ENCODE measurements at regions not wholly inside any gene's neighbourhood (a gene's known extent, or its start where the extent isn't known, plus 50 kb on each side); places are given as distances from the start of the nearest gene placed in this dataset.
A peak's percentile ranks its signal among the peaks of the same experiment; 100 is the strongest.

DNA sequence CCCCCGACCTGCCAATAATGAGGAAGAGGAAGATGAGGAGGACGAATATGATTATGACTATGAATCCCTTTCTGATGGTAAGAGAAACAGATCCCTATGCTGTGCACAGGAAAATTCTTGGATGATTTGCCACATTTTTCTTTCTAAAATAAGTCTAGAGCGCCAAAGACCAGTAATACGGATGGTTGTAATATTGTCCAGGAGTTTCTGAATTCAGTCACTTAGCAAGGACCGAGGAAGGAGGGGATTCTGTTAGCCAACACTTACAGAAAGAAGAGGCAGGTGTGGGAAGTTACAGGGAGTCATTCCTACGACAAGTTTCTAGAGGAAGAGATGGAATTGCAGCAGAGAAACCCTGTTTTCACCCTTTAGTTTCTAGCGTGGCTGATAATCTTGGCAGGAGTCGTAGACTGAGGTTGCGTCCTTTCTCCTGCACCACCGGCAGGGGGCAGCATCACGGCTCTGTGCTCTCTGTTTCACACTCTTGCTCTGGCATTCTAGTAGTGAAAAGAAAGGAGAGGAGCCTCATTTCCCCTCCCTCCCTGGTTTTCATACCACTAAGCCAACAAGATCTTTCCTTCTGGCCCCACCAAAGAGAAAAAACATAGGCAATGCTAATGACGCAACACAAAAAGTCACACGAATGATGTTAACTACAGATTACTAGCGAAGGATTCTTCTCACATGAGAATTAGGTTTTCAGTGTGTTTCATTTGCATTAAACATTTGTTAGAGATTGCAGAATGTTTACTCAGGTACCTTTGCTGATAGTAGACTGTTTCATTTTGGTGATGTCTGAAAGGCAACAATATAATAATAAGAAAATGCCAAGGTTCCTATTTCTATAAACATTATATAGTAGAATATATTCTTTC, 82.7 kb downstream of the NOC3L start (continued):
- TF ChIP-seq, protein P1, sequence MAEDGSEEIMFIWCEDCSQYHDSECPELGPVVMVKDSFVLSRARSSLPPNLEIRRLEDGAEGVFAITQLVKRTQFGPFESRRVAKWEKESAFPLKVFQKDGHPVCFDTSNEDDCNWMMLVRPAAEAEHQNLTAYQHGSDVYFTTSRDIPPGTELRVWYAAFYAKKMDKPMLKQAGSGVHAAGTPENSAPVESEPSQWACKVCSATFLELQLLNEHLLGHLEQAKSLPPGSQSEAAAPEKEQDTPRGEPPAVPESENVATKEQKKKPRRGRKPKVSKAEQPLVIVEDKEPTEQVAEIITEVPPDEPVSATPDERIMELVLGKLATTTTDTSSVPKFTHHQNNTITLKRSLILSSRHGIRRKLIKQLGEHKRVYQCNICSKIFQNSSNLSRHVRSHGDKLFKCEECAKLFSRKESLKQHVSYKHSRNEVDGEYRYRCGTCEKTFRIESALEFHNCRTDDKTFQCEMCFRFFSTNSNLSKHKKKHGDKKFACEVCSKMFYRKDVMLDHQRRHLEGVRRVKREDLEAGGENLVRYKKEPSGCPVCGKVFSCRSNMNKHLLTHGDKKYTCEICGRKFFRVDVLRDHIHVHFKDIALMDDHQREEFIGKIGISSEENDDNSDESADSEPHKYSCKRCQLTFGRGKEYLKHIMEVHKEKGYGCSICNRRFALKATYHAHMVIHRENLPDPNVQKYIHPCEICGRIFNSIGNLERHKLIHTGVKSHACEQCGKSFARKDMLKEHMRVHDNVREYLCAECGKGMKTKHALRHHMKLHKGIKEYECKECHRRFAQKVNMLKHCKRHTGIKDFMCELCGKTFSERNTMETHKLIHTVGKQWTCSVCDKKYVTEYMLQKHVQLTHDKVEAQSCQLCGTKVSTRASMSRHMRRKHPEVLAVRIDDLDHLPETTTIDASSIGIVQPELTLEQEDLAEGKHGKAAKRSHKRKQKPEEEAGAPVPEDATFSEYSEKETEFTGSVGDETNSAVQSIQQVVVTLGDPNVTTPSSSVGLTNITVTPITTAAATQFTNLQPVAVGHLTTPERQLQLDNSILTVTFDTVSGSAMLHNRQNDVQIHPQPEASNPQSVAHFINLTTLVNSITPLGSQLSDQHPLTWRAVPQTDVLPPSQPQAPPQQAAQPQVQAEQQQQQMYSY (CRISPR knock-in tag; IDR thresholded peaks at IDR 0.05) = no peak
- no peak for TF ChIP-seq PRPF4 (IDR thresholded peaks at IDR 0.05; ENCODE audit: low read depth, low read length, poor library complexity, severe bottlenecking)
- no peak for TF ChIP-seq NFE2L2 (IDR thresholded peaks at IDR 0.05; ENCODE audit: low read length)
- no peak for TF ChIP-seq SALL2 (CRISPR knock-in tag; IDR thresholded peaks at IDR 0.05)
- no peak for TF ChIP-seq ZNF101 (CRISPR knock-in tag; IDR thresholded peaks at IDR 0.05; ENCODE audit: borderline replicate concordance, low read depth)
- no peak for TF ChIP-seq NFYB (CRISPR knock-in tag; IDR thresholded peaks at IDR 0.05)
- TF ChIP-seq RAD21 (CRISPR knock-in tag; IDR thresholded peaks at IDR 0.05) = peak; percentile 78
- TF ChIP-seq BHLHE40 (IDR thresholded peaks at IDR 0.05; ENCODE audit: low read length) = peak; percentile 20; the same call in 1 of the 2 replicates
- no peak; the same call in 1 of the 2 replicates for TF ChIP-seq CEBPG (CRISPR knock-in tag; IDR thresholded peaks at IDR 0.05)
- TF ChIP-seq, protein P2, sequence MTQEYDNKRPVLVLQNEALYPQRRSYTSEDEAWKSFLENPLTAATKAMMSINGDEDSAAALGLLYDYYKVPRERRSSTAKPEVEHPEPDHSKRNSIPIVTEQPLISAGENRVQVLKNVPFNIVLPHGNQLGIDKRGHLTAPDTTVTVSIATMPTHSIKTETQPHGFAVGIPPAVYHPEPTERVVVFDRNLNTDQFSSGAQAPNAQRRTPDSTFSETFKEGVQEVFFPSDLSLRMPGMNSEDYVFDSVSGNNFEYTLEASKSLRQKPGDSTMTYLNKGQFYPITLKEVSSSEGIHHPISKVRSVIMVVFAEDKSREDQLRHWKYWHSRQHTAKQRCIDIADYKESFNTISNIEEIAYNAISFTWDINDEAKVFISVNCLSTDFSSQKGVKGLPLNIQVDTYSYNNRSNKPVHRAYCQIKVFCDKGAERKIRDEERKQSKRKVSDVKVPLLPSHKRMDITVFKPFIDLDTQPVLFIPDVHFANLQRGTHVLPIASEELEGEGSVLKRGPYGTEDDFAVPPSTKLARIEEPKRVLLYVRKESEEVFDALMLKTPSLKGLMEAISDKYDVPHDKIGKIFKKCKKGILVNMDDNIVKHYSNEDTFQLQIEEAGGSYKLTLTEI (CRISPR knock-in tag; conservative IDR thresholded peaks at IDR 0.05) = no peak
- peak; percentile 17 for TF ChIP-seq TEAD3 (CRISPR knock-in tag; optimal IDR thresholded peaks at IDR 0.05; ENCODE audit: borderline replicate concordance)
- TF ChIP-seq ZSCAN30 (CRISPR knock-in tag; IDR thresholded peaks at IDR 0.05) = no peak
- TF ChIP-seq PRMT3 (CRISPR knock-in tag; IDR thresholded peaks at IDR 0.05; ENCODE audit: borderline replicate concordance, low read depth) = no peak
- no peak for TF ChIP-seq EP300 (IDR thresholded peaks at IDR 0.05; ENCODE audit: low read depth in 2 of 2, low read length in 2 of 2)
- no peak for TF ChIP-seq EP300 (CRISPR knock-in tag; IDR thresholded peaks at IDR 0.05; ENCODE audit: borderline replicate concordance)
- 0 out of 2 replicates have a peak, but pooled peaks have one; percentile 36 for TF ChIP-seq IRF2 (CRISPR knock-in tag; IDR thresholded peaks at IDR 0.05)
- no peak for TF ChIP-seq POLR2AphosphoS2 (IDR thresholded peaks at IDR 0.05; ENCODE audit: low read depth, low read length)
- TF ChIP-seq, protein P3, sequence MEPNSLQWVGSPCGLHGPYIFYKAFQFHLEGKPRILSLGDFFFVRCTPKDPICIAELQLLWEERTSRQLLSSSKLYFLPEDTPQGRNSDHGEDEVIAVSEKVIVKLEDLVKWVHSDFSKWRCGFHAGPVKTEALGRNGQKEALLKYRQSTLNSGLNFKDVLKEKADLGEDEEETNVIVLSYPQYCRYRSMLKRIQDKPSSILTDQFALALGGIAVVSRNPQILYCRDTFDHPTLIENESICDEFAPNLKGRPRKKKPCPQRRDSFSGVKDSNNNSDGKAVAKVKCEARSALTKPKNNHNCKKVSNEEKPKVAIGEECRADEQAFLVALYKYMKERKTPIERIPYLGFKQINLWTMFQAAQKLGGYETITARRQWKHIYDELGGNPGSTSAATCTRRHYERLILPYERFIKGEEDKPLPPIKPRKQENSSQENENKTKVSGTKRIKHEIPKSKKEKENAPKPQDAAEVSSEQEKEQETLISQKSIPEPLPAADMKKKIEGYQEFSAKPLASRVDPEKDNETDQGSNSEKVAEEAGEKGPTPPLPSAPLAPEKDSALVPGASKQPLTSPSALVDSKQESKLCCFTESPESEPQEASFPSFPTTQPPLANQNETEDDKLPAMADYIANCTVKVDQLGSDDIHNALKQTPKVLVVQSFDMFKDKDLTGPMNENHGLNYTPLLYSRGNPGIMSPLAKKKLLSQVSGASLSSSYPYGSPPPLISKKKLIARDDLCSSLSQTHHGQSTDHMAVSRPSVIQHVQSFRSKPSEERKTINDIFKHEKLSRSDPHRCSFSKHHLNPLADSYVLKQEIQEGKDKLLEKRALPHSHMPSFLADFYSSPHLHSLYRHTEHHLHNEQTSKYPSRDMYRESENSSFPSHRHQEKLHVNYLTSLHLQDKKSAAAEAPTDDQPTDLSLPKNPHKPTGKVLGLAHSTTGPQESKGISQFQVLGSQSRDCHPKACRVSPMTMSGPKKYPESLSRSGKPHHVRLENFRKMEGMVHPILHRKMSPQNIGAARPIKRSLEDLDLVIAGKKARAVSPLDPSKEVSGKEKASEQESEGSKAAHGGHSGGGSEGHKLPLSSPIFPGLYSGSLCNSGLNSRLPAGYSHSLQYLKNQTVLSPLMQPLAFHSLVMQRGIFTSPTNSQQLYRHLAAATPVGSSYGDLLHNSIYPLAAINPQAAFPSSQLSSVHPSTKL (CRISPR knock-in tag; IDR thresholded peaks at IDR 0.05) = 0 out of 2 replicates have a peak, but pooled peaks have one; percentile 9
- TF ChIP-seq MAFF (IDR thresholded peaks at IDR 0.05; ENCODE audit: low read depth, low read length) = no peak
- TF ChIP-seq STAG1 (CRISPR knock-in tag; IDR thresholded peaks at IDR 0.05) = peak; percentile 73
